ENCODE measurements at regions not wholly inside any gene's neighbourhood (a gene's known extent, or its start where the extent isn't known, plus 50 kb on each side); places are given as distances from the start of the nearest gene placed in this dataset.

DNA sequence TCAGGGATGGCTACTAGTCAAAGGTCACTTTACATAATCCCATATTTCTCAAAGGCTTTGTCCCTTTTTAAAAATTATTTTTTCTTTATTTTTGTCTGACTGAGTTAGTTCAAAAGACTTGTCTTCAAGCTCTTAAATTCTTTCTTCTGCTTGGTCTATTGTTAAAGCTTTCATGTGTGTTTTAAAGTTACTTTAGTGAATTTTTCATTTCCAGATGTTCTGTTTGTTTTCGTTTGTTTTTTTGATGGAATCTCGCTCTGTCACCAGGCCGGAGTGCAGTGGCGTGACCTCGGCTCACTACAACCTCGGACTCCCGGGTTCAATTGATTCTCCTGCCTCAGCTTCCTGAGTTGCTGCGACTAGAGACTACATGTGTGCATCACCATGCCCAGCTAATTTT is 55.0 kb upstream of the SNCAIP start:
- Histone ChIP-seq H2BK20ac (ENCODE audit: low read depth, low read length) (no peak overlapping the region), H4K91ac (ENCODE audit: insufficient read depth, low read depth, low read length) (no peak overlapping the region), H3K27ac (ENCODE audit: insufficient read depth, low read length) (no peak overlapping the region), H3K27me3 (ENCODE audit: control insufficient read depth, insufficient read depth, low read length) (no peaks in the 10 kb centered on the region), H3K23ac (ENCODE audit: low read depth, low read length) (no peak overlapping the region), H2AK5ac (ENCODE audit: low read depth, low read length) (no peak overlapping the region), H4K5ac (ENCODE audit: low read depth, low read length) (no peak overlapping the region), H3K79me1 (ENCODE audit: low read depth in 1 of 2, low read length in 2 of 2) (no peaks in the 10 kb centered on the region), H3K4ac (ENCODE audit: low read depth, low read length) (no peak overlapping the region), H2BK120ac (ENCODE audit: low read depth, low read length) (no peak overlapping the region), H3K14ac (replicated peaks; ENCODE audit: low read depth, low read length) (no peak overlapping the region), H2AK9ac (replicated peaks; ENCODE audit: low read depth, low read length, poor library complexity) (no peak overlapping the region), H3K9me3 (ENCODE audit: control insufficient read depth, insufficient read depth, low read length) (peaks cover 7% of the 10 kb centered on the region), H3K4me3 (ENCODE audit: insufficient read depth, low read depth, low read length) (no peak overlapping the region), H2AFZ (replicated peaks; ENCODE audit: low read length, poor library complexity) (no peak overlapping the region), H3K36me3 (ENCODE audit: control insufficient read depth, insufficient read depth, low read length) (no peaks in the 10 kb centered on the region), H4K8ac (ENCODE audit: low read depth in 2 of 2, low read length in 2 of 2) (no peak overlapping the region), H3K4me2 (ENCODE audit: low read depth, low read length) (no peak overlapping the region), H2BK5ac (ENCODE audit: low read depth, low read length, poor library complexity, severe bottlenecking) (no peak overlapping the region), H2BK15ac (ENCODE audit: low read depth, low read length) (no peak overlapping the region), H3K18ac (ENCODE audit: low read depth, low read length) (no peak overlapping the region), H3K9ac (ENCODE audit: low read depth, low read length) (no peak overlapping the region), H4K20me1 (ENCODE audit: insufficient read depth, low read length) (no peaks in the 10 kb centered on the region), H3K56ac (ENCODE audit: extremely low read depth, insufficient read depth, low read length) (no peak overlapping the region), H3K9me1 (ENCODE audit: insufficient read depth, low read length) (peaks cover 3% of the 10 kb centered on the region; the same call in 1 of the 2 replicates), H3K4me1 (ENCODE audit: control insufficient read depth, insufficient read depth, low read length) (no peaks in the 10 kb centered on the region)
- no TSS peak for BruUV-seq (replicated peaks)
- POLR2A ChIA-PET (ENCODE audit: unreplicated experiment) = no interaction called here
- dilution Hi-C loops (cut with HindIII; ENCODE audit: low sequenced_read_pairs, unreplicated experiment) = no loop called here
- no peak for TF ChIP-seq MAFK (IDR thresholded peaks at IDR 0.05; ENCODE audit: low read depth, low read length)
- no peak for TF ChIP-seq CEBPB (IDR thresholded peaks at IDR 0.05; ENCODE audit: low read depth, low read length)
- no peak for TF ChIP-seq RCOR1 (IDR thresholded peaks at IDR 0.05; ENCODE audit: insufficient replicate concordance, low read length)
- TF ChIP-seq, protein P1, sequence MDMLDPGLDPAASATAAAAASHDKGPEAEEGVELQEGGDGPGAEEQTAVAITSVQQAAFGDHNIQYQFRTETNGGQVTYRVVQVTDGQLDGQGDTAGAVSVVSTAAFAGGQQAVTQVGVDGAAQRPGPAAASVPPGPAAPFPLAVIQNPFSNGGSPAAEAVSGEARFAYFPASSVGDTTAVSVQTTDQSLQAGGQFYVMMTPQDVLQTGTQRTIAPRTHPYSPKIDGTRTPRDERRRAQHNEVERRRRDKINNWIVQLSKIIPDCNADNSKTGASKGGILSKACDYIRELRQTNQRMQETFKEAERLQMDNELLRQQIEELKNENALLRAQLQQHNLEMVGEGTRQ (IDR thresholded peaks at IDR 0.05; ENCODE audit: low read depth, low read length) = no peak
- no peak for TF ChIP-seq MXI1 (IDR thresholded peaks at IDR 0.05; ENCODE audit: borderline replicate concordance, low read depth, low read length)
- TF ChIP-seq, protein P2, sequence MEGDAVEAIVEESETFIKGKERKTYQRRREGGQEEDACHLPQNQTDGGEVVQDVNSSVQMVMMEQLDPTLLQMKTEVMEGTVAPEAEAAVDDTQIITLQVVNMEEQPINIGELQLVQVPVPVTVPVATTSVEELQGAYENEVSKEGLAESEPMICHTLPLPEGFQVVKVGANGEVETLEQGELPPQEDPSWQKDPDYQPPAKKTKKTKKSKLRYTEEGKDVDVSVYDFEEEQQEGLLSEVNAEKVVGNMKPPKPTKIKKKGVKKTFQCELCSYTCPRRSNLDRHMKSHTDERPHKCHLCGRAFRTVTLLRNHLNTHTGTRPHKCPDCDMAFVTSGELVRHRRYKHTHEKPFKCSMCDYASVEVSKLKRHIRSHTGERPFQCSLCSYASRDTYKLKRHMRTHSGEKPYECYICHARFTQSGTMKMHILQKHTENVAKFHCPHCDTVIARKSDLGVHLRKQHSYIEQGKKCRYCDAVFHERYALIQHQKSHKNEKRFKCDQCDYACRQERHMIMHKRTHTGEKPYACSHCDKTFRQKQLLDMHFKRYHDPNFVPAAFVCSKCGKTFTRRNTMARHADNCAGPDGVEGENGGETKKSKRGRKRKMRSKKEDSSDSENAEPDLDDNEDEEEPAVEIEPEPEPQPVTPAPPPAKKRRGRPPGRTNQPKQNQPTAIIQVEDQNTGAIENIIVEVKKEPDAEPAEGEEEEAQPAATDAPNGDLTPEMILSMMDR (conservative IDR thresholded peaks at IDR 0.05; ENCODE audit: low read depth, low read length) = no peak
- no peak for TF ChIP-seq FOS (IDR thresholded peaks at IDR 0.05; ENCODE audit: low read depth, low read length)
- no peak for TF ChIP-seq RFX5 (IDR thresholded peaks at IDR 0.05; ENCODE audit: low read depth, low read length)
- no peak for TF ChIP-seq SMC3 (IDR thresholded peaks at IDR 0.05; ENCODE audit: low read depth, low read length)
- TF ChIP-seq MAZ (IDR thresholded peaks at IDR 0.05; ENCODE audit: borderline replicate concordance, low read depth, low read length) = no peak
- no peak for TF ChIP-seq CHD1 (IDR thresholded peaks at IDR 0.05; ENCODE audit: low read depth, low read length)
- no peak for TF ChIP-seq BHLHE40 (IDR thresholded peaks at IDR 0.05; ENCODE audit: low read depth, low read length)
- TF ChIP-seq NFE2L2 (IDR thresholded peaks at IDR 0.05; ENCODE audit: low read depth, low read length) = no peak
- TF ChIP-seq POLR2A (IDR thresholded peaks at IDR 0.05; ENCODE audit: low read depth, low read length) = no peak
- in situ Hi-C loops (cut with MboI; ENCODE audit: low sequenced_read_pairs) = no loop called here
- WGBS, 2 experiments (ENCODE audit: extremely low coverage in 2 of 2, insufficient read length in 1 of 2) = 93% methylated on average over 3 of the region's 8 CpGs; no CpG with 5 or more reads in 1 of the 2 experiments
- ATAC-seq (ENCODE audit: low read depth) (no peak), DNase-seq (no peak)
- intact Hi-C loops (cut with micrococcal nuclease) = no loop called here
- CTCF ChIA-PET = interaction anchor here (1.0 kb wide), 1 partner anchor 35 kb away, joined by 3 read pairs; no protein-coding TSS in a partner anchor

Data from IMR-90 (cell line).